ENCODE measurements at regions not wholly inside any gene's neighbourhood (a gene's known extent, or its start where the extent isn't known, plus 50 kb on each side); places are given as distances from the start of the nearest gene placed in this dataset.

GRCh38 chr13:111528513-111528912, 208.1 kb downstream of the TEX29 start:
- TF ChIP-seq, protein P1, sequence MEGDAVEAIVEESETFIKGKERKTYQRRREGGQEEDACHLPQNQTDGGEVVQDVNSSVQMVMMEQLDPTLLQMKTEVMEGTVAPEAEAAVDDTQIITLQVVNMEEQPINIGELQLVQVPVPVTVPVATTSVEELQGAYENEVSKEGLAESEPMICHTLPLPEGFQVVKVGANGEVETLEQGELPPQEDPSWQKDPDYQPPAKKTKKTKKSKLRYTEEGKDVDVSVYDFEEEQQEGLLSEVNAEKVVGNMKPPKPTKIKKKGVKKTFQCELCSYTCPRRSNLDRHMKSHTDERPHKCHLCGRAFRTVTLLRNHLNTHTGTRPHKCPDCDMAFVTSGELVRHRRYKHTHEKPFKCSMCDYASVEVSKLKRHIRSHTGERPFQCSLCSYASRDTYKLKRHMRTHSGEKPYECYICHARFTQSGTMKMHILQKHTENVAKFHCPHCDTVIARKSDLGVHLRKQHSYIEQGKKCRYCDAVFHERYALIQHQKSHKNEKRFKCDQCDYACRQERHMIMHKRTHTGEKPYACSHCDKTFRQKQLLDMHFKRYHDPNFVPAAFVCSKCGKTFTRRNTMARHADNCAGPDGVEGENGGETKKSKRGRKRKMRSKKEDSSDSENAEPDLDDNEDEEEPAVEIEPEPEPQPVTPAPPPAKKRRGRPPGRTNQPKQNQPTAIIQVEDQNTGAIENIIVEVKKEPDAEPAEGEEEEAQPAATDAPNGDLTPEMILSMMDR (IDR thresholded peaks at IDR 0.05): no peak
- TF ChIP-seq POLR2AphosphoS5 (IDR thresholded peaks at IDR 0.05): no peak

Data from stomach (tissue), 4 donors.